Body of pancreas (tissue), 4 donors: ENCODE measurements at regions not wholly inside any gene's neighbourhood (a gene's known extent, or its start where the extent isn't known, plus 50 kb on each side); places are given as distances from the start of the nearest gene placed in this dataset.

Experiments used
- POLR2A ChIP-seq, 3 donors: fragments of 450-650 bp; IDR thresholded peaks; one replicate each; pipeline ENCODE4 v1.6.1; 2016; ENCODE audit warnings: antibody characterized with exemption in 3 of 3, mild to moderate bottlenecking in 2 of 3
- TF ChIP-seq, protein P1 (sequence below), 7 experiments: fragments of 450-650 bp in 4 of 7; fragments of 200-600 bp in 3 of 7; sonication (generic) in 3 of 7; IDR thresholded peaks; one replicate each; pipeline ENCODE4 v1.5.1; 2016 to 2019; ENCODE audit warnings: antibody characterized with exemption in 7 of 7

GRCh38 chr12:86373813-86374212 is 117.6 kb upstream of the MGAT4C start:
- no peak for TF ChIP-seq POLR2A (IDR thresholded peaks at IDR 0.05)
- TF ChIP-seq, protein P1, sequence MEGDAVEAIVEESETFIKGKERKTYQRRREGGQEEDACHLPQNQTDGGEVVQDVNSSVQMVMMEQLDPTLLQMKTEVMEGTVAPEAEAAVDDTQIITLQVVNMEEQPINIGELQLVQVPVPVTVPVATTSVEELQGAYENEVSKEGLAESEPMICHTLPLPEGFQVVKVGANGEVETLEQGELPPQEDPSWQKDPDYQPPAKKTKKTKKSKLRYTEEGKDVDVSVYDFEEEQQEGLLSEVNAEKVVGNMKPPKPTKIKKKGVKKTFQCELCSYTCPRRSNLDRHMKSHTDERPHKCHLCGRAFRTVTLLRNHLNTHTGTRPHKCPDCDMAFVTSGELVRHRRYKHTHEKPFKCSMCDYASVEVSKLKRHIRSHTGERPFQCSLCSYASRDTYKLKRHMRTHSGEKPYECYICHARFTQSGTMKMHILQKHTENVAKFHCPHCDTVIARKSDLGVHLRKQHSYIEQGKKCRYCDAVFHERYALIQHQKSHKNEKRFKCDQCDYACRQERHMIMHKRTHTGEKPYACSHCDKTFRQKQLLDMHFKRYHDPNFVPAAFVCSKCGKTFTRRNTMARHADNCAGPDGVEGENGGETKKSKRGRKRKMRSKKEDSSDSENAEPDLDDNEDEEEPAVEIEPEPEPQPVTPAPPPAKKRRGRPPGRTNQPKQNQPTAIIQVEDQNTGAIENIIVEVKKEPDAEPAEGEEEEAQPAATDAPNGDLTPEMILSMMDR (IDR thresholded peaks at IDR 0.05), result no peak
